ENCODE measurements at regions not wholly inside any gene's neighbourhood (a gene's known extent, or its start where the extent isn't known, plus 50 kb on each side); places are given as distances from the start of the nearest gene placed in this dataset.

- TF ChIP-seq CTCF (IDR thresholded peaks at IDR 0.05) (no peak), POLR2A (IDR thresholded peaks at IDR 0.05) (no peak), POLR2AphosphoS5 (IDR thresholded peaks at IDR 0.05) (no peak), EP300 (IDR thresholded peaks at IDR 0.05) (no peak)
These were observed 312.4 kb upstream of the TBX3 start for GRCh38 chr12:114996382-114996781.

Data from upper lobe of left lung (tissue), 4 donors.